ENCODE measurements at regions not wholly inside any gene's neighbourhood (a gene's known extent, or its start where the extent isn't known, plus 50 kb on each side); places are given as distances from the start of the nearest gene placed in this dataset.

- Histone ChIP-seq H3K56ac (replicated peaks; ENCODE audit: insufficient read length, low read depth, low read length) (no peak overlapping the region), H3K36me3 (ENCODE audit: control insufficient read depth in 2 of 4, insufficient read depth in 4 of 4, low read length in 3 of 4) (no peaks in the 10 kb centered on the region), H2BK120ac (replicated peaks; ENCODE audit: low read depth, low read length) (no peak overlapping the region), H4K5ac (ENCODE audit: insufficient read length, low read depth, low read length) (no peak overlapping the region), H3K18ac (ENCODE audit: extremely low read depth, low read length) (no peak overlapping the region; the same call in 1 of the 2 replicates), H3K4me2 (ENCODE audit: insufficient read depth in 1 of 2, low read depth in 2 of 2, low read length in 2 of 2) (peak overlapping the region in 1 of 2 experiments; percentile 60; a peak in 1 of 4 replicates), H3K27me3 (replicated peaks in 1 of 4; ENCODE audit: control insufficient read depth in 3 of 4, extremely low read depth in 1 of 4, insufficient read depth in 3 of 4, low read length in 3 of 4) (peaks cover 0 to 2% (median under 1%) of the 10 kb centered on the region in 4 experiments; a peak in 2 of 7 replicates), H2AK5ac (ENCODE audit: low read depth, low read length) (no peak overlapping the region), H3K4me3 (ENCODE audit: extremely low read depth in 1 of 4, insufficient read depth in 2 of 4, low read depth in 3 of 4, low read length in 4 of 4) (no peak overlapping the region), H3K23ac (ENCODE audit: insufficient read length) (no peak overlapping the region), H2BK15ac (ENCODE audit: low read length) (no peak overlapping the region), H4K20me1 (replicated peaks in 1 of 2; ENCODE audit: control insufficient read depth in 1 of 2, insufficient read depth in 2 of 2, low read length in 2 of 2) (no peaks in the 10 kb centered on the region), H3K79me1 (ENCODE audit: low read depth, low read length) (no peaks in the 10 kb centered on the region), H4K8ac (ENCODE audit: extremely low read depth, insufficient read depth, low read length) (no peak overlapping the region), H3K9ac (replicated peaks in 1 of 4; ENCODE audit: extremely low read depth in 1 of 4, low read depth in 3 of 4, low read length in 3 of 4) (no peak overlapping the region), H3K79me2 (ENCODE audit: control insufficient read depth in 1 of 2, insufficient read depth in 2 of 2, low read length in 2 of 2) (no peaks in the 10 kb centered on the region), H3K9me3 (ENCODE audit: insufficient read depth in 2 of 2, low read depth in 1 of 2, low read length in 1 of 2) (no peaks in the 10 kb centered on the region), H3K14ac (ENCODE audit: insufficient read length) (no peak overlapping the region), H3K23me2 (ENCODE audit: low read depth, low read length) (no peaks in the 10 kb centered on the region), H2BK12ac (ENCODE audit: low read depth, low read length) (no peak overlapping the region), H3K4me1 (replicated peaks in 1 of 4; ENCODE audit: control insufficient read depth in 3 of 4, insufficient read depth in 4 of 4, low read length in 3 of 4) (peaks cover 0 to 8% (median 5%) of the 10 kb centered on the region in 4 experiments; a peak in 5 of 7 replicates), H2BK20ac (ENCODE audit: low read length) (0 out of 2 replicates have a peak overlapping the region, but pooled peaks have one; percentile 62), H4K91ac (replicated peaks; ENCODE audit: insufficient read length, low read length) (no peak overlapping the region), H2AFZ (ENCODE audit: low read length) (peak overlapping the region; percentile 60; the same call in 1 of the 2 replicates), H3K27ac (ENCODE audit: low read depth, low read length) (no peak overlapping the region), H2BK5ac (ENCODE audit: low read depth, low read length) (no peak overlapping the region), H3K4ac (replicated peaks; ENCODE audit: insufficient read length, low read depth, low read length) (no peak overlapping the region)
- CTCF ChIA-PET (ENCODE audit: partially characterized antibody): interaction anchor here (1.8 to 2.8 kb wide), 2 partner anchors 10 to 37 kb away, joined by 5 to 9 read pairs; no protein-coding TSS in a partner anchor
- POLR2A ChIA-PET (ENCODE audit: partially characterized antibody): interaction anchor here (0.7 kb wide), 1 partner anchor 17 kb away, joined by 4 read pairs; no protein-coding TSS in a partner anchor
- FAIRE-seq: no peak
- 46% methylated on average over 3 of the region's 3 CpGs; no CpG with 5 or more reads in 1 of the 2 experiments for WGBS, 2 experiments (ENCODE audit: extremely low coverage in 1 of 2, insufficient coverage in 1 of 2, insufficient read length in 1 of 2, insufficient replicate concordance in 2 of 2, low coverage in 1 of 2, low lambda C conversion rate in 2 of 2, missing lambda C conversion rate in 1 of 2)
- DNase-seq (ENCODE audit: low read depth in 1 of 2, low spot score in 2 of 2): no peak
- TF ChIP-seq RNF2 (IDR thresholded peaks at IDR 0.05; ENCODE audit: borderline replicate concordance, low read depth, low read length, missing control alignments, poor library complexity, severe bottlenecking): no peak
- no peak for TF ChIP-seq SP1 (IDR thresholded peaks at IDR 0.05; ENCODE audit: low read depth, low read length)
- TF ChIP-seq BCL11A (IDR thresholded peaks at IDR 0.05; ENCODE audit: low read depth in 2 of 2, low read length in 2 of 2): no peak
- TF ChIP-seq HDAC2 (IDR thresholded peaks at IDR 0.05; ENCODE audit: borderline replicate concordance in 1 of 2, low read depth in 2 of 2, low read length in 2 of 2): no peak
- TF ChIP-seq KDM1A (IDR thresholded peaks at IDR 0.05; ENCODE audit: borderline replicate concordance, low read length): no peak
- TF ChIP-seq CBX5 (IDR thresholded peaks at IDR 0.05; ENCODE audit: low read depth, low read length): no peak
- TF ChIP-seq FOSL1 (IDR thresholded peaks at IDR 0.05; ENCODE audit: insufficient read depth, low read depth, low read length): no peak
- TF ChIP-seq EP300 (IDR thresholded peaks at IDR 0.05; ENCODE audit: borderline replicate concordance in 1 of 2, low read depth in 2 of 2, low read length in 2 of 2): no peak
- TF ChIP-seq JUN (IDR thresholded peaks at IDR 0.05; ENCODE audit: low read depth, low read length): no peak
- no peak for TF ChIP-seq KDM5A (IDR thresholded peaks at IDR 0.05; ENCODE audit: low read length)
- TF ChIP-seq SP4 (IDR thresholded peaks at IDR 0.05; ENCODE audit: low read length): no peak
- TF ChIP-seq, protein P1, sequence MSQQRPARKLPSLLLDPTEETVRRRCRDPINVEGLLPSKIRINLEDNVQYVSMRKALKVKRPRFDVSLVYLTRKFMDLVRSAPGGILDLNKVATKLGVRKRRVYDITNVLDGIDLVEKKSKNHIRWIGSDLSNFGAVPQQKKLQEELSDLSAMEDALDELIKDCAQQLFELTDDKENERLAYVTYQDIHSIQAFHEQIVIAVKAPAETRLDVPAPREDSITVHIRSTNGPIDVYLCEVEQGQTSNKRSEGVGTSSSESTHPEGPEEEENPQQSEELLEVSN (IDR thresholded peaks at IDR 0.05): no peak
- TF ChIP-seq BRCA1 (IDR thresholded peaks at IDR 0.05; ENCODE audit: low read depth, low read length): no peak
These were observed 398.8 kb downstream of the ZSWIM6 start for GRCh38 chr5:61730866-61731265.
